Kidney epithelial cell (primary cell): ENCODE measurements at regions not wholly inside any gene's neighbourhood (a gene's known extent, or its start where the extent isn't known, plus 50 kb on each side); places are given as distances from the start of the nearest gene placed in this dataset.

ENCODE experiments used
- DNase-seq: peaks from one replicate; pipeline ENCODE4 v3.0.0-alpha.2; 2010; ENCODE audit warnings: low read depth
- H3K27me3 ChIP-seq: 2 replicates; pipeline ENCODE4 v1.6.0; 2011; ENCODE audit warnings: low read length; ENCODE audit not compliant: control insufficient read depth, insufficient read depth
- H3K36me3 ChIP-seq: 2 replicates; pipeline ENCODE4 v1.5.1; 2011; ENCODE audit warnings: low read length; ENCODE audit not compliant: control insufficient read depth, insufficient read depth
- H3K4me3 ChIP-seq: 2 replicates; pipeline ENCODE4 v1.5.1; 2011; ENCODE audit warnings: low read depth, mild to moderate bottlenecking, control low read depth, low read length
- CTCF ChIP-seq: IDR thresholded peaks from 2 replicates; pipeline ENCODE4 v1.5.1; 2011; ENCODE audit warnings: mild to moderate bottlenecking, moderate library complexity, low read length, control low read depth, inconsistent platforms; ENCODE audit not compliant: insufficient read depth, poor library complexity, severe bottlenecking

GRCh38 chr11:37710031-37710430, 1112.0 kb upstream of the RAG2 start:
- Histone ChIP-seq H3K4me3 (no peak overlapping the region), H3K36me3 (no peaks in the 10 kb centered on the region), H3K27me3 (no peaks in the 10 kb centered on the region)
- no peak for TF ChIP-seq CTCF
- no peak for DNase-seq

- H3K27me3 ChIP-seq, result no peaks in the 10 kb centered on the region
- no peak for DNase-seq
- H3K4me3 ChIP-seq, result no peak overlapping the region
- H3K36me3 ChIP-seq, result no peaks in the 10 kb centered on the region
- no peak for TF ChIP-seq CTCF
Observed at GRCh38 chr11:37704791-37705190, 1106.8 kb upstream of the RAG2 start.

GRCh38 chr11:37699644-37700043, 1101.6 kb upstream of the RAG2 start:
- Histone ChIP-seq H3K36me3 (no peaks in the 10 kb centered on the region), H3K27me3 (no peaks in the 10 kb centered on the region), H3K4me3 (no peak overlapping the region)
- TF ChIP-seq CTCF, result no peak
- no peak for DNase-seq

- no peaks in the 10 kb centered on the region for H3K27me3 ChIP-seq
Observed at GRCh38 chr11:37695283-37695682, 1097.2 kb upstream of the RAG2 start.

GRCh38 chr11:37689951-37690350, 1091.9 kb upstream of the RAG2 start:
- TF ChIP-seq CTCF, result no peak
- DNase-seq, result no peak

More at GRCh38 chr11:37695283-37695682, 1097.2 kb upstream of the RAG2 start:
- no peak for TF ChIP-seq CTCF
- DNase-seq, result no peak
- no peak overlapping the region for H3K4me3 ChIP-seq
- no peaks in the 10 kb centered on the region for H3K36me3 ChIP-seq

GRCh38 chr11:37688456-37688855, 1090.4 kb upstream of the RAG2 start:
- no peak overlapping the region for H3K4me3 ChIP-seq
- TF ChIP-seq CTCF, result no peak
- DNase-seq, result no peak
- no peaks in the 10 kb centered on the region for H3K36me3 ChIP-seq
- H3K27me3 ChIP-seq, result no peaks in the 10 kb centered on the region

More at GRCh38 chr11:37689951-37690350, 1091.9 kb upstream of the RAG2 start:
- H3K4me3 ChIP-seq, result no peak overlapping the region
- H3K36me3 ChIP-seq, result no peaks in the 10 kb centered on the region
- no peaks in the 10 kb centered on the region for H3K27me3 ChIP-seq
